Thymus (tissue), 11 donors: ENCODE measurements at regions not wholly inside any gene's neighbourhood (a gene's known extent, or its start where the extent isn't known, plus 50 kb on each side); places are given as distances from the start of the nearest gene placed in this dataset.
"Not testable (repeated sequence)": the region's sequence is repeated elsewhere in the genome, so short reads cannot be mapped to it uniquely, and the experiment has no call there.

Experiments used
- DNase-seq, 9 donors: peaks; one replicate each; pipeline ENCODE4 v3.0.0-alpha.2; 2013; ENCODE audit warnings: low spot score in 9 of 9, low read depth in 6 of 9, missing footprints in 1 of 9
- H3K27ac ChIP-seq, 2 donors: one replicate each; pipeline ENCODE4 v1.5.1; 2013; ENCODE audit warnings: control low read depth in 1 of 2, low read depth in 1 of 2, low read length in 1 of 2, mild to moderate bottlenecking in 1 of 2, moderate library complexity in 1 of 2
- H3K27me3 ChIP-seq, 2 donors: one replicate each; pipeline ENCODE4 v1.5.1; 2013; ENCODE audit warnings: low read length in 1 of 2; ENCODE audit not compliant: control insufficient read depth in 2 of 2, insufficient read depth in 1 of 2
- H3K36me3 ChIP-seq, 2 donors: one replicate each; pipeline ENCODE4 v1.5.1; 2013; ENCODE audit warnings: low read length in 1 of 2, mild to moderate bottlenecking in 1 of 2, moderate library complexity in 1 of 2; ENCODE audit not compliant: control insufficient read depth in 2 of 2, insufficient read depth in 2 of 2
- H3K4me1 ChIP-seq, 2 donors: one replicate each; pipeline ENCODE4 v1.5.1; 2013; ENCODE audit warnings: low read length in 2 of 2; ENCODE audit not compliant: control insufficient read depth in 2 of 2, insufficient read depth in 2 of 2
- H3K4me3 ChIP-seq, 2 donors: one replicate each; pipeline ENCODE4 v1.5.1; 2013; ENCODE audit warnings: low read length in 2 of 2, control low read depth in 1 of 2, mild to moderate bottlenecking in 1 of 2
- H3K9me3 ChIP-seq, 2 donors: one replicate each; pipeline ENCODE4 v1.5.1; 2013; ENCODE audit warnings: low read length in 1 of 2, mild to moderate bottlenecking in 1 of 2; ENCODE audit not compliant: control insufficient read depth in 2 of 2, insufficient read depth in 1 of 2
- WGBS: extraction: QIAGEN DNeasy Blood & Tissue Kit; methylation state at CpG from one replicate; pipeline ENCODE4 v1.1.7; 2013; 5-methylcytosine and 5-hydroxymethylcytosine counted together
- donor health status: healthy.

DNA sequence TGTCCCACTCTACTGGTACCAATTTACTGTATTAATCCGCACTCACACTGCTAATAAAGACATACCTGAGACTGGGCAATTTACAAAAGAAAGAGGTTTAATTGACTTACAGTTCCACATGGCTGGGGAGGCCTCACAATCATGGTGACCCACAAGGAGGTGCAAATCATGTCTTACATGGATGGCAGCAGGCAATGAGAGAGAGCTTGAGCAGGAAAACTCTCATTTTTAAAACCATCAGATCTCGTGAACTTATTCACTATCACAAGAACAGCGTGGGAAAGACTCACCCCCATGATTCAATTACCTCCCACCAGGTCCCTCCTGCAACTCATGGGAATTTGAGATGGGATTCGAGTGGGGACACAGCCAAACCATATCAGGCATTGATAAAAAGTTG lies 298.5 kb downstream of the DUSP6 start:
- H3K9me3 ChIP-seq, H3K4me3 ChIP-seq, H3K36me3 ChIP-seq, H3K27ac ChIP-seq, DNase-seq, H3K4me1 ChIP-seq, H3K27me3 ChIP-seq: not testable (repeated sequence)
- WGBS: 99% methylated on average over 4 of the region's 4 CpGs

DNA sequence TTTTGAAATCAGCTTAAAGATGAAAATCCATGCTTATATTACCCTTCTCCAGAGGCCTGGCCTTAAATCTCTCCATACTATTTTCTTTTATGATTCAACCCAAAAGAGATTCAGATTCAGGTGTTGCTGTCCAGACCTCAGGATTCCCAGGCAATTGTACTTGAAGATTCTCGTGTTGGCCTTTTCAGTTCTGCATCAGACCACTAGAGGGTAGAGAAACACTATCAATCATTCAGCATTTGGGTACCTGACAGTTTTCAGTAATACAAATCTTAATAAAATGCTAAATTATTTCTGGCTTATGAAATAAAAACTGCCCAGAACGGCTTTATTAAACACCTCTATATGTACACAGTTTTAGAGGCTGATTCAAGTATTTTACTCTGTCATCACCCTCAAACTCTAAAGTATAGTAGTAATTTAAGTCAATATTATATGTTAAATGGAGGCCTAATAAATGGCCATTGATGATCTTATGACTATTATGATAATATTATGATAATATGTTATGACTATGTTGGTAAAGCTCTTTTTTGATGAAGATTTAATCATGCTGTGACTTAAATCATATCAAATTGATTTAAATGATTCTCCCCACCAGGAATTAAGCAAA lies 301.1 kb downstream of the DUSP6 start:
- no peak overlapping the region for H3K27ac ChIP-seq

DNA sequence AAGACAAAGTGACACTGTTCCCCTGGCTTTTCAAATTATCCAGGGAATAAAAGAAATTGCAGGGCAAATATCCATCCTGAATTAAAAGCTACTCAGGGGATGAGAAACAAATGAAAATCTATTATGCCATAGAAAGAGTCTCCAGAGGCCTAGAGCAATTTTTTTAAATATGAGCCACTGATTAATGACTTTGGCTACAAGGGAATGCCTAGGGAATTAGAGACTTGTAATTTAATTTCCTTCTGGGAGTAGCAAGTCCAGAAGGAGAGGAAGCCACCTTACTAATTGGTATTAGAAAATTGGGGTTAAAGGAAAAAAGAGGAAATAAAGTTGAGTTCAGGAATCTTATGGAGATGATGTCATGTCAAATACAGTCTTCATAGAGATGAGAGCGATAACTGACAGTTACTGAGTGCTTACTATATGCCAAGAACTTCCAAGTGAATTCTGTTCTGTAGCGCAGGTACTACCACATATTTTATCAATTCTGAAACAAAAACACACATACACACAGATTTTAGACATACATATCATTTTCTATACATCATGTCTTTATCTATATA lies 304.4 kb downstream of the DUSP6 start:
- WGBS: 96% methylated on average over 2 of the region's 2 CpGs
- H3K4me1 ChIP-seq: no peaks in the 10 kb centered on the region

More for the DNA sequence above, 301.1 kb downstream of the DUSP6 start:
- WGBS: 7% methylated on average over 2 of the region's 2 CpGs
- H3K4me3 ChIP-seq: no peak overlapping the region
- H3K36me3 ChIP-seq: no peaks in the 10 kb centered on the region
- no peaks in the 10 kb centered on the region for H3K4me1 ChIP-seq
- DNase-seq: peak; percentile 26 to 83 (median 51)
- H3K27me3 ChIP-seq: no peaks in the 10 kb centered on the region
- peaks cover 0 to 7% of the 10 kb centered on the region in 2 donors for H3K9me3 ChIP-seq

DNA sequence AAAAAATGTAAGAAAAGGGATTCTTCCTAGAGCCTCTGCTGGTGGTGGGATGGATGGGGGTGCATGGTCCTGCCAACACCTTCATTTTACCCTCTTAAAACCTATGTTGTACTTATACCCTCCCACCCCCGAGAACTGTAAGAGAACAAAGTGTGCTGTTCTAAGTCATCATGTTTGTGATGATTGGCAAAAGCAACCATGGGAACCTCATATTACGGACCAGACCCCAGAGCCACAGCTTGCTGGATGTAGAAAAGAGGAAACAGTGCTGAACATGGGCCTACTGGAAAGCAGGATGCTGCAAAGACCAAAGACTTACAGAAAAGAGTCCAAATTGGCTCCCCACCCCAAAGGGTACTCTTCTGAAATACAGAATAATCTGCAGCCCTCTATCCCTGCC lies 311.2 kb downstream of the DUSP6 start:
- H3K4me3 ChIP-seq: no peak overlapping the region
- H3K27ac ChIP-seq: no peak overlapping the region
- H3K4me1 ChIP-seq: peaks cover 23 to 34% of the 10 kb centered on the region in 2 donors
- no peaks in the 10 kb centered on the region for H3K9me3 ChIP-seq
- no peaks in the 10 kb centered on the region for H3K27me3 ChIP-seq
- H3K36me3 ChIP-seq: no peaks in the 10 kb centered on the region
- DNase-seq: no peak
- WGBS: 68% methylated on average over 2 of the region's 2 CpGs

More for the DNA sequence above, 304.4 kb downstream of the DUSP6 start:
- H3K36me3 ChIP-seq: no peaks in the 10 kb centered on the region
- DNase-seq: no peak
- H3K4me3 ChIP-seq: no peak overlapping the region
- peaks cover 0 to 5% of the 10 kb centered on the region in 2 donors for H3K9me3 ChIP-seq
- H3K27me3 ChIP-seq: no peaks in the 10 kb centered on the region
- no peak overlapping the region for H3K27ac ChIP-seq

DNA sequence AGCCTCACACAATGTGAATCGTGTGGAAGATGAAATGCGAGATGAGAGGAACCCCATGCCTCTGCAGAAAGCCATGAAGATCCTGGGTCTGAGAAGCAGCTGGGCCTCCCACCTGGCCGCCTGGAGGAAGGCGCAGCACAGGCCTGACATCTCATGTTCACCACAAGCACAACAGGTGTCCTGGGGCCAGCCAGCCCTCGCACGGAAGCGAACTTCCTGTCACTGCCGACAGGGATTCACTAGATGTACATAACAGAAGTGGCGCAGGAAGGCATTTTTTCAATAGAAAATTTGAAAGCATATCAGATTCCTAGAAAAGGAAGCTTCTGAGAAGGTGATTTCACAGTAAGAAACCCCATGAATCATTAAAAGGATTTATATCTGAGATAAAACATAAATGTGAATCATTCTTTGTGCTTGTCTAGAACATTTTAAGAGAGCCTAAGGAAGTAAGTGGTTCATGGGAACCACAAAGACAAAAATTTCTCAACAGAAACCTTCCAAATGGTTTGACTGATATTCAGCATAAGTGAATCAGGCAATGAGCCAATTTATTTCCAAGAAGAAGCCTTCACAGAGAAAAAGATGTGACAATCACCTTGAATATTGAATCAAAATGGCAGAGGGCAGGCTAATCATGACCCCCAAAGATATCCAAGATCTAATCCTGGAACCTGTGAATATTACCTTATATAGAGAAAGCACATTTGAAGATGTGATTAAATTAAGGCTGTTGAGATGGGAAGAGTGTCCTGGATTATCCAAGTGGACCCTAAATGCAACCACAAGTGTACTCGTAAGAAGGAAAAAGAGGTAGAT lies 311.9 kb downstream of the DUSP6 start:
- peak overlapping the region in 1 of 2 donors; percentile 54 for H3K27ac ChIP-seq
- H3K4me1 ChIP-seq: peaks cover 23 to 34% of the 10 kb centered on the region in 2 donors
- DNase-seq: peak; percentile 62 to 93 (median 82)
- no peaks in the 10 kb centered on the region for H3K36me3 ChIP-seq
- no peaks in the 10 kb centered on the region for H3K9me3 ChIP-seq
- no peak overlapping the region for H3K4me3 ChIP-seq
- no peaks in the 10 kb centered on the region for H3K27me3 ChIP-seq
- WGBS: 13% methylated on average over 10 of the region's 10 CpGs

DNA sequence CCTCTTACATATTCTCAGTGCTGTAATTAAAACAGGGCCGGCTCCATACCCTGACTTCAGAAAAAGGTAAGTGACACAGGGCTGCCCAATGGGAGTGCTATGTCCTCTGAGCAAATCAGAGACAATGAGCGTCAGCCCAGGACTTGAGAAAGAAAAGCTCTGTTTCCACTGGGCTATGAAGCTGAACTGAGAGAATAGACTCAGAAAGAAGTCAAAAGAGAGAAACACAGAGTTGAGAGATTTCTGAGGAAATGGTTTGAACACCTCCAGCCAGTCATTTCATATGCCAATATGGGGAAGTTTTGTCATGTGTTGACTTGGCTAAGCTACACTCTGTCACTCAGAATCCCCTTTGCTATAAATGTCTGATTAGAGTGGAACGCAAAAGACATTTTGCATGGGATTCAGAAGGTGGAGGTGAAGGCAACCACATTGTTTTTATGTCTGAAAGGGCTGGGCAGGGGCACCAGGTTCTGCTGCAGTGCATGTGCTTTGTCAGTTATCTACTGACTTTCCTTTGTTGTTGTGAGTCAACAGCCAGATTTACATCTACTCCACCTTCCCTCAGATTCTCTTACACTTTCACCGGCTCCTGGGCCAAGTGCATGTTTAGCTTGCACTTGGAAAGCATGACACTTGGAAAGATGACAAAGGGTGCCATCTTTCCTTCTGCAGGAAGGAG lies 313.3 kb downstream of the DUSP6 start:
- no peaks in the 10 kb centered on the region for H3K36me3 ChIP-seq
- DNase-seq: peak in 1 of 9 donors; percentile 22
- H3K4me3 ChIP-seq: no peak overlapping the region
- no peak overlapping the region for H3K27ac ChIP-seq
- no peaks in the 10 kb centered on the region for H3K27me3 ChIP-seq
- peaks cover 23 to 34% of the 10 kb centered on the region in 2 donors for H3K4me1 ChIP-seq
- no peaks in the 10 kb centered on the region for H3K9me3 ChIP-seq
- WGBS: 88% methylated on average over 4 of the region's 4 CpGs

DNA sequence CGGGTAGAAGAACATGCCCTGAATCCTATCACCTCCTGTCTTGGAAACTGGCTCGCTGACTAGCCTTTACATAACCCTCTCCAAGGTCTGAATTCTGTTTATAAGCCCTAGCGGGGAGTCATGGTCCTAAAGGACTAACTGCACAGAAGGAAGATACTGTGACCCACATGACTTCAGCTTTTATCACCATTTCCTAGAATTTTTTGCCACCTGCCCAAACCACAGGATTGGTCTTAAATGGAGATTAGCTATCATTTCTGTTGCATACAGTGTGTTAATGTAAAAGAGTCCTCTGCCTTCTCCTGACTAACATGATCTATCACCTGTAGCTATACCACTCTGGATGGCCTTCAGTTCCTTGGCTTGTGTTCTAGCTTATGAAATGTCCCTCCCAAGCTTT lies 319.2 kb downstream of the DUSP6 start:
- H3K9me3 ChIP-seq: no peaks in the 10 kb centered on the region
- no peaks in the 10 kb centered on the region for H3K27me3 ChIP-seq
- no peaks in the 10 kb centered on the region for H3K36me3 ChIP-seq
- WGBS: 97% methylated on average over 3 of the region's 3 CpGs
- H3K4me1 ChIP-seq: no peaks in the 10 kb centered on the region
- no peak for DNase-seq
- H3K27ac ChIP-seq: no peak overlapping the region
- no peak overlapping the region for H3K4me3 ChIP-seq

GRCh38 chr12:89029961-89030360 lies 322.3 kb downstream of the DUSP6 start:
- DNase-seq: no peak
- Histone ChIP-seq H3K9me3 (no peaks in the 10 kb centered on the region), H3K27ac (no peak overlapping the region), H3K36me3 (no peaks in the 10 kb centered on the region), H3K27me3 (no peaks in the 10 kb centered on the region), H3K4me3 (no peak overlapping the region), H3K4me1 (no peaks in the 10 kb centered on the region)
- 98% methylated on average over 2 of the region's 2 CpGs for WGBS

GRCh38 chr12:89024580-89024979 lies 327.7 kb downstream of the DUSP6 start:
- no peak for DNase-seq
- Histone ChIP-seq H3K36me3 (no peaks in the 10 kb centered on the region), H3K4me1 (peaks cover 0 to 2% of the 10 kb centered on the region in 2 donors), H3K4me3 (no peak overlapping the region), H3K27me3 (no peaks in the 10 kb centered on the region), H3K9me3 (no peaks in the 10 kb centered on the region), H3K27ac (no peak overlapping the region)
- 98% methylated on average over 4 of the region's 4 CpGs for WGBS
